Thyroid gland (tissue), 4 donors: ENCODE measurements at regions not wholly inside any gene's neighbourhood (a gene's known extent, or its start where the extent isn't known, plus 50 kb on each side); places are given as distances from the start of the nearest gene placed in this dataset.

Source experiments
- POLR2A ChIP-seq, 2 donors: fragments of 450-650 bp; IDR thresholded peaks; one replicate each; pipeline ENCODE4 v1.6.1; 2017; ENCODE audit warnings: antibody characterized with exemption in 2 of 2, mild to moderate bottlenecking in 2 of 2, moderate library complexity in 1 of 2
- TF ChIP-seq, protein P1 (sequence below), 6 experiments: fragments of 200-600 bp in 3 of 6; fragments of 450-650 bp in 3 of 6; sonication (generic) in 3 of 6; IDR thresholded peaks; one replicate each; pipeline ENCODE4 v1.5.1; 2016 to 2019; ENCODE audit warnings: antibody characterized with exemption in 6 of 6, mild to moderate bottlenecking in 2 of 6, inconsistent platforms in 1 of 6, moderate library complexity in 1 of 6

DNA sequence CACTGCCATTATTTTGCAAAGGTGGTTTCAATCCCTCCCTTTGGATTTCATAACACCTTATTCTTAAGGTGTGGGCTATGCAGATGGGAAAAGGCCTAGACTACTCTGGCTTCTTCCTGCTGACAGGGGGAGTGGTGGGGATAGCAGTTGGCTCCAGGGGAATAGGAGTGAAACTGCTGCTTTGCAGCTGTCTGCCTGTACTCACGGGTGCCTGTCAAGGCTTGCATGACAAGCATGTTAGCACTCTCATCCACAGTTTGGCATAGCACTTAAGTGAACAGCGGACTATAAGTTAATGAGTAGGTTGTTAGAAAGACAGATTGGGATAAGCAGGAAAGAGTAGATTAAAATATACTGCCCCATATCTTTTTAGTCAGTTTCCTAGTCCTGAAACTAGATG is 287.5 kb upstream of the DAB1 start:
- no peak for TF ChIP-seq POLR2A (IDR thresholded peaks at IDR 0.05)
- TF ChIP-seq, protein P1, sequence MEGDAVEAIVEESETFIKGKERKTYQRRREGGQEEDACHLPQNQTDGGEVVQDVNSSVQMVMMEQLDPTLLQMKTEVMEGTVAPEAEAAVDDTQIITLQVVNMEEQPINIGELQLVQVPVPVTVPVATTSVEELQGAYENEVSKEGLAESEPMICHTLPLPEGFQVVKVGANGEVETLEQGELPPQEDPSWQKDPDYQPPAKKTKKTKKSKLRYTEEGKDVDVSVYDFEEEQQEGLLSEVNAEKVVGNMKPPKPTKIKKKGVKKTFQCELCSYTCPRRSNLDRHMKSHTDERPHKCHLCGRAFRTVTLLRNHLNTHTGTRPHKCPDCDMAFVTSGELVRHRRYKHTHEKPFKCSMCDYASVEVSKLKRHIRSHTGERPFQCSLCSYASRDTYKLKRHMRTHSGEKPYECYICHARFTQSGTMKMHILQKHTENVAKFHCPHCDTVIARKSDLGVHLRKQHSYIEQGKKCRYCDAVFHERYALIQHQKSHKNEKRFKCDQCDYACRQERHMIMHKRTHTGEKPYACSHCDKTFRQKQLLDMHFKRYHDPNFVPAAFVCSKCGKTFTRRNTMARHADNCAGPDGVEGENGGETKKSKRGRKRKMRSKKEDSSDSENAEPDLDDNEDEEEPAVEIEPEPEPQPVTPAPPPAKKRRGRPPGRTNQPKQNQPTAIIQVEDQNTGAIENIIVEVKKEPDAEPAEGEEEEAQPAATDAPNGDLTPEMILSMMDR (IDR thresholded peaks at IDR 0.05) = no peak
